GM21381 (cell line): ENCODE measurements at regions not wholly inside any gene's neighbourhood (a gene's known extent, or its start where the extent isn't known, plus 50 kb on each side); places are given as distances from the start of the nearest gene placed in this dataset.
"Not testable (repeated sequence)": the region's sequence is repeated elsewhere in the genome, so short reads cannot be mapped to it uniquely, and the experiment has no call there.

Experiments used
- ATAC-seq: cut with Tn5 transposase; IDR thresholded peaks from one replicate; pipeline ENCODE4 v1.9.1; 2021; ENCODE audit warnings: mild to moderate bottlenecking, moderate library complexity; ENCODE audit not compliant: unreplicated experiment

DNA sequence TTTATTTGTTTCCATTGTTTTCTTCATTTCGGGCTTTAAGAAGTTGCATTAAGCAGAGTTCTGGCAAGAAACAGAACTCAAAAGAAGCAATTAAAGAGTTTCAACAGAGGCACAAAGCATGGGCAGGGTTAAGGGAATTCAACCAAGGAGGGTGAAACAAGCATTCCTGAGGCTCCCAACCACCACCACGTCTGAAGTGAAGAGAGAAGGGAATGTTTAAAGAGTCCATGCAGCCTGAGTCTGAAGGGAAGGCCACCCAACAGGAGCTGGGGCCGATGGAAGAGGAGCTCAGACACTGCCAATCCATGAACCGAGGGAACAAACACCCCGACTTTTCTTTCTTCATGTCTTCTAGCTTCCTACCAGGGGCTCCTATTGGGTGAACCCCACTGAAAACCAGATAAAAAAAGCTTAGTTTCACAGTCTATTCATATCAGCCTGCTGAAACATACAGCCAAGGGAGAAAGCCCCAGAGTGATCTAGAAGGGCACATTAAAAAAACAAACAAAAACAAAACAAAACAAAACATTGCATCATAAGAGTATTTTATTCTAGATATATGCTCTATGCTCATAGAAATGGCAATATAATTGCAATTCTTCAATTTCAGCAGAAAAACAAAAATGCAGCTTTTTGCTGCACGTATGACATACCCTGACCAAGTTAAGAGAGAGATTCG is 592.1 kb downstream of the TTLL7 start:
- not testable (repeated sequence) for ATAC-seq

DNA sequence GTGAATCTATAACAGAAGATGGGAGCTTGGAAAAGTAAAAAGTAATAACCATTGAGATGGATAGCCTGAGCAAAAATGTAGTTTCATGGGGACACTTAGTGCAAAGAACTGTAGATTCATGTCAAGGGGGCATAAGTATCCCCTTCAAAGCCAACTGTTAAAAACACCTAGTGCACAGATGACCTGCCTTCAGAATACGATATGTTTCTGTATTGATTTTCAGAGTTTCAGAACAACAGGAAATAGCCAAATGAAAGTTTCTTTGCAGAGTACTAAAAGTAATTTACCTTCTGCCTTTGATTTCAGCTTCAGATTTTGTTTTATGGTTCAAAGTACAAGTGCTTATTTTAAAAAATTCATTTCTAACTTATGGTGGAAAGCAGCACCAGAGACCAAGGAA is 593.1 kb downstream of the TTLL7 start:
- ATAC-seq, result peak; percentile 62

DNA sequence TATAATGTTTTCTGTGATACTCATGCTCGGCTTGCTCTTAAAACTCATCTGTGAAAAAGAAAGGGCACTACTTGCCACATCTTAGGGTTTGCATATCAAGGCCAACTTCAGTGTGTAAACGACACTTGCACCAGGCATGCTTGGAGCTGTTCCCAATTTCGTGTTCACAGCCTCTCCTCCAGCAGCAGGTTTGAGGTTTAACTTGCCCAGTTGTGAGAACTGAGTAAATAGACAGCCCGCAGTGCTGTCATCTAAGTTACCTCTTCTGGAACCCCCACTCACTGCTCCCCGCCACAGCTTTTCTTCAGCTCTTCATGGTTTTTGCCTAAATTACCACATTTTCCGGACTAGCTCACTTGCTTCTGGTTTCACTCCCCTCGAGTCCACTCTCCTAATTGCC is 595.4 kb downstream of the TTLL7 start:
- ATAC-seq, result not testable (repeated sequence)

DNA sequence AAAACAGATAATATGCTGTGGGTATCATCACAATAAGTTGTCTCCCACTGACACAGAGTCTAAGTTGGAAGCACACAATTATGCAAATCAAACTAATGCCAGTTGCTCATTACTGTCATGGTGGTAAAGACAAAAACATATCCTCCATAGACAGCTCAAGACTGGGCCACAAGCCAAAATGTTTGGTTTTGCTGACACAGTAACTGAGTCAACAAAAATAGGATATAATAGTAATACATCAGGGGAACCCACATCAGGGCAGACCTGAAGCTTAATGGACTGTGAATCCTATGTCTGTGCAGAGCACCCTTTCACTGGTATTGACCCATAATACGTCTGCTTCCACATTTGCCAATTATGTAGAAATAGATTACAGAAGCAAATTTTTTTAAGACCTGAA is 597.8 kb downstream of the TTLL7 start:
- ATAC-seq, result not testable (repeated sequence)

DNA sequence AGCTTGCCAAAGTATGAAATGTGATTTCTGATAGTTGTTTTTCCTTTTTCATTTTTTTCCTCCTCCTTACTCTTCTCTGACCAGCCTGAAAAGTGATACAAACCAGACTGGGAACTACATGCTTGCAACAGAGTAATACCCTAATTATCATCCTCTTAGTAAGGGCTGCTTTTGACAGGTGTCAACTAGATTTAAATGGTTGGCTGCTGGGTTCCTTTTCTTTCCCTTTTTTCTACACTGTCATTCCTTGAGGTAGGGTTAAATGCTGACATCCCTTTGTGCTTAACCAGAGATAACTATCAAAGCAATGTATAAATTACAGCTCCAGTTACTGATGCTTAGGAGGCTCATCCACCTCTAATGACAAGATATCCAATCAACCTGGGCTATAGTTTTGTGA is 598.8 kb downstream of the TTLL7 start:
- ATAC-seq, result not testable (repeated sequence)

DNA sequence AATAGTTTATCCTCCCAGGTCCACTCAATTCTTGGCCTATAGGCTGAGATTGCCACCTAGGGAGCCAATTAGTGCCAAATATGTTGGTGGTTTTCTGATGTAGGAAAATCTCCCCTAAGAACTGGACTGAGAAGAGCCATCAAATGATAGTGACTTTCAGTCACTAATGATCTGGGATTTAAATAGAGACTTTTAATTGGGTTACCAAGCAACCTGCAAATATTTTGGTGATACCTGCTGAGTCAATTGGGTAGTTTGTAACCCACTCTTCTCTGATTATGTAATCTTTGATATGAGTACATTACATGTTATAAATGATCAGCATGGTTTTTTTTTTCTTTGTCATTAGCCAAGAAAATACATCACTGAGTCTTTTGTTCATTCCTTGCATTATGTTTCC is 600.8 kb downstream of the TTLL7 start:
- ATAC-seq, result not testable (repeated sequence)

DNA sequence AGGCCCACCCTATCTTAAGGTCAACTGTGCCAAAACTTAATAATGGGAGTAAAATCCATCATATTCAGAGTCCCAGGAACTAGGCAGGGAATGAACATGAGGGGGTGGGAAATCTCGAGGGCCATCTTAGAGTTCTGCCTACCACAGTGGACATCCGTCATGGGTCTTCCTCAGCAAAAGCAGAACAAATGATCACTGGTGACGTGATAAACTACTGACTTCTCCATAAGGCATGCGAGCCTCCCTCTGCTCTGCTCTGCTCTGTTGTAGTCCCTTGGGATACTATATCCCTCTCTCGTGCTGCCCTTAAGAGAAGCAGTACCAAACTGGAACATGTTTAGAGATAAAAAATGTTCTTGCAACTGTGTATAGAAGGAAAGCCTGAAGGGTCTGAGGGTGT is 603.8 kb downstream of the TTLL7 start:
- ATAC-seq, result not testable (repeated sequence)

DNA sequence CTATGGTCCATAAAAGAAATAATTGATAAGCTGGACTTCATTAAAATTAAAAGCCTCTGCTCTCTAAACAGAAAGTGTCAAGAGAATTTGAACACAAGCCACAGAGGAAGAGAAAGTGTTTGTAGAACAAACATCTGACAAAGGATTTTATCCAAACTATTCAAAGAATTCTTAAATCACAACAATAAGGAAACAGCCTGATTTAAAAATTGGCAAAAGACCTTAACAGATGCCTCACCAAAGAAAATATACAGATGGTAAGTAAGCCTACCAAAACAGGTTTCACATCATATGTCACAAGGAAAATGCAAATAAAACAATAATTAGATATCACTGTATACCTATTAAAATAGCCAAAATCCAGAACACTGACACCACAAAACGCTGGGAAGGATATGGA is 612.0 kb downstream of the TTLL7 start:
- ATAC-seq, result not testable (repeated sequence)

DNA sequence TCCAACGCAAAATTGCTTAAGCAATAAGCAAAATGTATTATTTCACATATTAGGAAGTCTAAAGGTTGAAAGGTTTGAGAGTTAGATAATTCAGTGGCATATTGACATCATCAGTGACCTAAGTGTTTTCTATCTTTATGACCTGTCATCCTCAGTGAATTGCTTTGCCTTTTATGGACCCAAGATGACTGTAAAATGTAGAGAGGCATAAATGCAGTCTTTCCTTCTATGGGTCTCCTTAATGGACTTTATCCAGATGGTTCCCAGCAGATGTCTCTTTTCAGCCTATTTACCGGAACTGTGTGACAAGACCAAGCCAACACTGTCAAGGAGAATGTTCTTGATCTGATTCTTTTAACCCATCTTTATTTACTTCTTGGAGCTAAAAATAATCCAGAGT is 615.8 kb downstream of the TTLL7 start:
- not testable (repeated sequence) for ATAC-seq

DNA sequence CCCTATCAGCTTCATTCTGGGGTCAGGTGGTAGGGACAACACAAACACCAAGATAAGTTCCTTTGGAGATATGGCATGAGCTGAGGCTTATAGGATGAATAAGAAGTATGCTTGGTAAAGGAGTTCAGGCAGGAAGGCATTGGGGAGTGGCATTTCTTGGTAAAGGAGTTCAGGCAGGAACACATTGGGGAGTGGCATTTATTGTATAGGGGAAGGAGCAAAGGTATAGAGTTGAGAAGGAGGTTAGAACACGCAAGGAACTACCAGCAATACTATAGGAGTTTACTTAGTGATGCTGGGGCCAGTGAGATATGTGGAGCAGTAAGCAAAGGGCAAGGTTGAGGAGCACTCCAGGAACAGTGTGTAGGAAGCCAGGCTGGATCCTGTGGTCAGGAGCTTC is 625.9 kb downstream of the TTLL7 start:
- ATAC-seq, result not testable (repeated sequence)

DNA sequence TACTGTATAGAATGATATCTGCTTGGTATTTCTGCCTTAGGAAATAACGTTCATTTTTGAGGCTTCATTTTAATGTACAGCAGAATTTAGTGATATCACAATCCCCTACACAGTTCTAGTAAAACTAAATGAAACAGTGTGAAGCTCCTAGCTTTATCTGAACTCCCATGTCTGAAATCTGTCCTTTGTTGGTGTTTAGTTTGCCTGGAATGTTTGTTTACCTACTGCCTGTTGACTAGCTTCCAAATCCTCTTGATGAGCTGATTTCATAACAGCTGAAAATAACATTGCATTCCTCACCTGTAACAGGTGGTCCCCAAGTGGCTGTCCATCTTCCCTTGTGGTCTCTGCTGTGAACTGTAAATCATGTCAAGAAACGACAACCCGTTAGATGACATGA is 629.1 kb downstream of the TTLL7 start:
- ATAC-seq, result not testable (repeated sequence)

DNA sequence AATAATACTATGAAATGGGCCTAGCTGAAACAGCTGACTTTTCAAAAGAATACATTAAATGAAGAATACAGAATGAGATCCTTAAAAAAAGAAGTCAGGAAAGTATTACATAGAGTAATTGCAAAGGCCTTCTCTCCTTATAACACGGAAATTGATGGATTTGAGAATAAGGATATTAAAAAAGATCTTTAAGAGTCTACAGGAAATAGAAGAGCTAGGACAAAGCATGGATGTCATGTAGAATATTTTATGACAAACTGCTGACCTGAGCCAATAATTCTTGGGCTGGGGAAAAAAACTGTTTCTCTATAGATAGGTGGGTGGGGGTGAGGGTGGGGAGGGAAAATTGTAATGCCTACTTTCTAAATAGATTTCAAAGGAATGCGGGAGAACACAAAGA is 633.6 kb downstream of the TTLL7 start:
- ATAC-seq, result not testable (repeated sequence)

DNA sequence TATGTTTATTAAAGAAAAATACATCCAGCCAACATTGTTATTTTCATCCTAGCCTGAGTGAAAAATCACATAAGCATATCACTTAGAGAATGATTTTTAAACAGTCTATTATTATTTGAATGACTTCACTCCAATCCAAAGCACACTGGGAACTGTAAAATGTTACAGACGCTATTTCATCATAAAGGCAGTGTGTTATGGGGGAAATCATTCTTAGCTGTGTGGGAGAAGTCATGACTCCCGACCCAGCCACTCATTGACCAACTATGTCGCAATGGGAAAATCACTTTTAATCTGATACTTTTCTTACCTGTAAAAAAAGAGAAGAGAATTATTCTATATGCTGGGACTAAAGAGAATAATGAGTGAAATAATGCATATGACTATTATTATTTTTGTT is 653.6 kb downstream of the TTLL7 start:
- ATAC-seq, result not testable (repeated sequence)

DNA sequence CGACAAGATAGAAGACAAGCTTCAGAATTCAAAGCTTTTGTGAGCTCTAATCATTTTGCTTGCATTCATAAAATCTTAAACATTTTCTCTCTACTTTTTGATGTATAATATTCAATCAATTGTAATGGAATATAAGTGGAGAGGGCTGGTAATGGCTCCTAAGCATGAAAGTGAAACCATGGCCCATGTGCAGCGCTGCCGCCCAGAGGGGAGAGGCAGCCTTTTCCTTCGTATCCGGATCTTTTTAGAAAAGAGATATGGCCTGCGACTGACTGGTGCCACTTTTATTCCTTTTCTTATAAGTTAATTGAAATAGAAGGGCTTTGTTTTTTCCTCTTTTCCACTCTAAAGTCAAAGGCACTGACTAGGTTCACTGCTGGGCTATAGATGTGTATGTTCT is 655.2 kb downstream of the TTLL7 start:
- ATAC-seq, result not testable (repeated sequence)

DNA sequence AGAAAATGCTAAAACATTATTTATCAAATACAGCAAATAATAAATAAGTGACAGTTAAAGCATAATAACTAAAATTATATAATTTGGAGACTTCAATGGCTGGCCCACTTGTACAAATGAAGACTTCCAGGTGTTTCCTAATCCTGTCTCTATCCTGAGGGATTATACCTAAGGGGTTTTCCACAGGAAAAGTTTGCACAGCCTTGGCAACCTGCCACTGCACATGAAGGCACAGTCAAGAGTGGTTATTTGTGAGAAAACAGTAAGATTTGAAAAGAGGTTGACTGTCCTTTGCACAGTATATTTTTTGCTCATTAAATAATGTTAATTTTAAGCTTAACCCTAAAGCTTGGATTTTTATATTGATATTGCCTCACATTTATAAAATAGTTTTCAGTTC is 655.9 kb downstream of the TTLL7 start:
- ATAC-seq, result not testable (repeated sequence)

DNA sequence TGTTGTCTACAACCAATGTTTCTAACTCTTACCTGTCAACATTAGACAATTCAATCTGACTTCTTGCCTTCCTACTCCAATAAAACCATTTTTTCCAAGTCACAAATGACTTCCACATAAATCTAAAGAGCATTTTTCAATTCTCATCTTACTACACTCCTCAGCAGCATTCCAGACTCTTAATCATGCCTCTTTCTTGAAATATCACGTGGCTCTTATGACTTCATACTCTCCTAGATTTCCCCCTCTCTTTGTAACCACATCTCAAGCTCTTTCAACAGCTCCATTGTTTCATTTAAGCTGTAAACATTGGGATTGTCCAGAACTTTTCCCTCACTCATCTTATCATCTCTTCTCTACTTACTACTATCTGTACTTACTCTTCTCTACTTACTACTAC is 666.6 kb downstream of the TTLL7 start:
- not testable (repeated sequence) for ATAC-seq

DNA sequence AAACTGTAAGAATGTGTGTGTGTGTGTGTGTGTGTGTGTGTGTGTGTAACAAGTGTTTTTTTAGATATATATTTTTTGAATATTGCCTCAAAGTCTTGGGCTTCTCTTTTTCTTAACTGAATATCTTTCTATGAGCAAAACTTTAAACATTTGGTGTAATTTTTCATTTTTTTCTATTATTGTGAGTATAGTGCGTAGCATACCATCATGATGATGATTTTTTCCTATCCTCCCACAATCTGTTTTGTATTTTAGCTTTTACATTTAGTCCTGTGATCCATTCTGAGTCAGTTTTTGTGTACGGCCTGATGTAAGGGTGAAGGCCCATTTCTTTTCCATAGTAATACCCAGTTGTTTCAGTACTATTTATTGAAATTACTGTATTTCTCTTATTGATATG is 680.6 kb downstream of the TTLL7 start:
- no peak for ATAC-seq

DNA sequence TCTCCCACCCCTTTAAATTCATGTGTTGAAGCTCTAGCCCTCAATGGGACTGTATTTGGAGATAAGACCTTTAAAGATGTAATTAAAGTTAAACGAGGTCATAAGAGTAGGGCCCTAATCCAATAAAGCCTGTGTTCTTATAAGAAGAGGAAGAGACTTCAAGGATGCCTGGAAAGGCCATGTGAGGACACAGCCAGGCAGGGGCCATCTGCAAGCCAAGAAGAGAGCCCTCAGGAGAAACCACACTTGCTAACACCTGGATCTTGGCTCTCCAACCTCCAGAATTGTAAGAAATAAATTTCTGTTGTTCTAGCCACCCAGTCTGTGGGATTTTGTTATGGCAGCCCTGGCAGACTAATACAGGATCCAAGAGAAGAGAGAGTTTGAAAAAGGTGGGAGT is 683.5 kb downstream of the TTLL7 start:
- ATAC-seq, result not testable (repeated sequence)

DNA sequence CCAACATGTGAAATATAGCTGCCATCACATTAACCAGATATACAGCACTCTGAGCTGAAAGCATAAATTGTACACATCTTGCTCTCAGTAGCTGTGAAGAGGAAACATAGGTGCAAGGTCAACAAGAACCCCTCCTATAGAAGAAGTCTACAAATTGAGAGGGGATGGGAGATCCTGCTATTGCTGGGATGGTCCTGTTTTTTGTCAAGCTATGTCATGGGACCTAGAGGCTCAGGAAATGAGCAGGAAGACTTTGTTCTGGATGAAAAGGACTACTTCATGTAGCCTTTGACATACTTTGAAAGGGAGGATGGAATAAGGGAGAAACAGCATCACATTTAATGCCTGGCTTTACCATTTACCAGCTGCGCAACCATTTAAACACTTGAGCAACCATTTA is 688.8 kb downstream of the TTLL7 start:
- not testable (repeated sequence) for ATAC-seq

DNA sequence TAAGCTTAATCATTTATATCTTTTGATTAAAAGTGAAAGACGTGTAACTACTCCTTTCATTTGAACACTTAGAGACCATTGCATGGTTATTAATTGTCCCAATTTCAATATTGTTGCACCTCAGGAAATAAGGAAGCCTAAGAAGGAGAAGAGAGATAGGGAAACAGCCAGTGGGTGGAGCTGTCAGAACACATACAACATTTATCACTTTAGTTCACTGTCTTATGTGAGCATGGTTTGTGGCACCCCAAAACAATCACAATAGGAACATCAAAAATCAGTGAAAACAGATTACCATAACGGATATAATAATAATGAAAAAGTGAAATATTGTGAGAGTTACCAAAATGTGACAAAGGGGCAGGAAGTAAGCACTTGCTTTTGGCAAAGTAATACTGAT is 689.9 kb downstream of the TTLL7 start:
- not testable (repeated sequence) for ATAC-seq

DNA sequence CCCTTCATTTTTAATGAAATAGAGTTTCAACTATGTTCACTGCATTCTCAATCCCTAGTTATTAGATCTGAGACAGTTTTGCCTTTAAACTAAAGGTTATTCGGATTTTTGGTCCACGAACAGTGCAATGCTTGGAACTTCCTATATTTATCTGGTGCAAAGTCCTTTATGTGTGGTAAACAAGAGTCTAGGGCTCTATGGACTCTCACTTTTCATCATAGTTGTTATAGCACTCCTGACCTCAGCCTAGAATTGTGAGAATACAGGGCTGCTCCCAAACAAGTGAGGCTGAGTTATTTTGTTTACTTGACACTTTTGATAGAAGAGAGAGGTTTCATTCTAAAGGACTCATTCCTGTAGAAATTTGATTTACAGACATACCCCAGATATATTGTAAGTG is 692.1 kb downstream of the TTLL7 start:
- not testable (repeated sequence) for ATAC-seq

DNA sequence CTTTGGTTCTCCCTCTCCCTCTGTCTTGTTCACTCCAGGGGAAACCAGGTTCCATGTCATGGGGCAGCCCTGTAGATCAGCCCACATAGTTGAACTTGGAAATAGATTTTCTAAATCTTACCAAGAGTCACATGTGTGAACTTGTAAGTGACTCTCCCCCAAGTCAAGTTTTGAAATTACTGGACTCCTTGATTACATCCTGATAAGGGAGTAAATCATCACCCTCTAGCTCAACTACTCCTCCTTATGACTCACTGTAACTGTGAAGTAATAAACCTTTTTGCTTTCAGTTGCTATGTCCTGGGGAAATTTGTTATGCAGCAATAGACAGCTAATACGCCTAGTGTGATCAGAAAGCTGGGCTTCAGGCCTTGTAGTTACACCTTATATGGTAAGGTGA is 703.3 kb downstream of the TTLL7 start:
- not testable (repeated sequence) for ATAC-seq

DNA sequence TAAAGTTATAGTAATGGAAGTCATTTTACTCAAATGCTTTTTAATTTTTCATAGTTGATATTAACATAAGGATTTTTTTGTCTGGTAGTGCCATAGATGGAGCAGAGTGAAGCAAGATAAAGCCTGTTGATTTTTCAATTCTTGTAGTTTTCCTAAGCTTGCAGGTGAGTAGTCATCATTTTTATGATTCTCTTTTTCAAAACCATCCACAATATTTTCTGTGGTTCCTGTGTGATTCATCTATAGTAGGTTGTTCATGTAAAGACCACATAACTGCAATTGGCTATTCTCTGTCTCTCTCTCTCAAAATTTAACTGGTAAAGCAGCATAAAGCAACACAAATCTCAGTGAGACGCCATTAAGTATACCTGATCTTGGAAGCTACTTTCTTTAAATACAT is 711.5 kb downstream of the TTLL7 start:
- not testable (repeated sequence) for ATAC-seq
